Heart left ventricle (tissue), 16 donors: ENCODE measurements at regions not wholly inside any gene's neighbourhood (a gene's known extent, or its start where the extent isn't known, plus 50 kb on each side); places are given as distances from the start of the nearest gene placed in this dataset.

Experiments
- ATAC-seq, 4 donors: fragments of 200-7000 bp; cut with Tn5 transposase; one replicate each; pipeline ENCODE4 v1.9.1; 2020 to 2022; ENCODE audit warnings: moderate library complexity in 4 of 4, mild to moderate bottlenecking in 3 of 4, moderate number of reproducible peaks in 1 of 4
- DNase-seq, 5 donors: peaks; one replicate each; pipeline ENCODE4 v3.0.0-alpha.2; 2020
- H3K27ac ChIP-seq, 12 donors: fragments of 200-600 bp; sonication (generic) in 4 of 12; one replicate each; pipeline versions ENCODE4 v1.5.0 to v1.8.0; 2016 to 2022; ENCODE audit warnings: mild to moderate bottlenecking in 2 of 12
- H3K27me3 ChIP-seq, 9 donors: fragments of 200-600 bp; sonication (generic) in 2 of 9; one replicate each; pipeline versions ENCODE4 v1.5.1 to v1.8.0; 2016 to 2022; ENCODE audit warnings: mild to moderate bottlenecking in 3 of 9
- H3K36me3 ChIP-seq, 9 donors: fragments of 200-600 bp; sonication (generic) in 2 of 9; one replicate each; pipeline versions ENCODE4 v1.5.0 to v1.8.0; 2018 to 2022; ENCODE audit warnings: mild to moderate bottlenecking in 2 of 9
- H3K4me1 ChIP-seq, 12 donors: fragments of 200-600 bp; sonication (generic) in 4 of 12; one replicate each; pipeline versions ENCODE4 v1.5.0 to v1.8.0; 2016 to 2022; ENCODE audit warnings: mild to moderate bottlenecking in 3 of 12
- H3K4me3 ChIP-seq, 12 donors: fragments of 200-600 bp; sonication (generic) in 4 of 12; one replicate each; pipeline versions ENCODE4 v1.5.0 to v1.8.0; 2017 to 2022; ENCODE audit warnings: mild to moderate bottlenecking in 9 of 12, moderate library complexity in 4 of 12
- H3K9me3 ChIP-seq, 12 donors: fragments of 200-600 bp; sonication (generic) in 4 of 12; one replicate each; pipeline versions ENCODE4 v1.5.0 to v1.8.0; 2016 to 2022; ENCODE audit warnings: mild to moderate bottlenecking in 1 of 12
- CTCF ChIP-seq, 12 donors: fragments of 200-600 bp; sonication (generic) in 4 of 12; IDR thresholded peaks; one replicate each; pipeline versions ENCODE4 v1.5.0 to v1.8.0; 2018 to 2022; ENCODE audit warnings: antibody characterized with exemption in 12 of 12, mild to moderate bottlenecking in 5 of 12
- POLR2A ChIP-seq, 2 donors: fragments of 450-650 bp; IDR thresholded peaks; one replicate each; pipeline ENCODE4 v1.6.1; 2017; ENCODE audit warnings: antibody characterized with exemption in 2 of 2, mild to moderate bottlenecking in 2 of 2, moderate library complexity in 2 of 2
- WGBS, 4 donors: extraction: QIAGEN DNeasy Blood & Tissue Kit in 2 of 4; methylation state at CpG; one replicate each; pipeline versions ENCODE4 v1.1.5 to v1.1.7; 2013 to 2018; 5-methylcytosine and 5-hydroxymethylcytosine counted together
- intact Hi-C, 10 donors: fragments of 100-400 bp; cut with DNase I; formaldehyde crosslinking; loops; one replicate each; pipeline versions ENCODE4 v1.11.1 to v1.14.2; 2022
- donor health status: ischemic (EF 13 %, LVEDD 7.1; RV severe dilation, severe dysfunction).
- donor health status: healthy with polysubstance abuse.
- donor health status: DM: no; HTN: yes; CAD: no.
- donor health status: DM: no; HTN: no; CAD: no.
- donor health status: ischemic (EF 25% LVEDD 6.9; RV normal size, moderate dysfunction).
- donor health status: ischemic (EF 25% LVEDD 5.7; RV mildly dilated, moderate dysfunction).
- donor health status: healthy.
- donor health status: DM: yes; HTN: yes; CAD: no.
- donor health status: ischemic (EF 35%, LVEDD 5.7; RV mildly dilated, moderate dysfunction).
- donor health status: nonischemic (EF 11% LVEDD 7.7; RV severe dilation, severe dysfunction).
- donor health status: DM: yes; HTN: yes; CAD: no.
- donor health status: PGD.
- donor health status: ischemic (EF 29% LVEDD 5.4; RV normal size, mild dysfunction).
- donor health status: nonischemic (EF 23%, LVEDD 6.1; RV moderate dilation, normal function).

GRCh38 chr2:184174493-184175104 lies 423.7 kb upstream of the ZNF804A start:
- intact Hi-C loops, result no loop called here
- WGBS, 4 donors, result 78 to 80% (median 79%) methylated on average over 8 of the region's 8 CpGs
- Histone ChIP-seq H3K36me3 (no peaks in the 10 kb centered on the region), H3K4me1 (no peaks in the 10 kb centered on the region), H3K27me3 (no peaks in the 10 kb centered on the region), H3K27ac (no peak overlapping the region), H3K9me3 (peaks cover 0 to 4% (median 0%) of the 10 kb centered on the region in 12 donors), H3K4me3 (no peak overlapping the region)
- ATAC-seq (no peak), DNase-seq (no peak)
- no peak for TF ChIP-seq POLR2A (IDR thresholded peaks at IDR 0.05)
- TF ChIP-seq CTCF (IDR thresholded peaks at IDR 0.05), result no peak

DNA sequence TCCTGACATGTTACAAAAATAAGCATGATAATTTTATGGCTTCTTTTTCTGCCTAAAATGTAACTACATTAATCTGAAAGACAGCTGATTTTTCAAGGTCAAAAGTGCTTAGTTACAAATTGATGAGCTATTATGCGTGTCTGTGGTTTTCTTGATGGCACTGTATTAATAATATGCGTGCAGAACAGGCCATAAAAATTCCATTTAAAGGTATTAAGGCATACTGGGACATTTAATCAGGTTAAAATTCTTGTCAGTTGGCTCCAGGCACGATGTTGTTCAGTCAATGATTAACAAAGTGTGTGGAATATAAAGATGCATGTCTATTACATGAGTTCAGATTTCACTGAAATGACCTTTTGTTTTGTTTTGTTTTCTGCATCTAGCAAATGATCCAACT lies 420.1 kb upstream of the ZNF804A start:
- H3K27me3 ChIP-seq, result no peaks in the 10 kb centered on the region
- peaks cover 0 to 18% (median 3%) of the 10 kb centered on the region in 12 donors for H3K9me3 ChIP-seq
- TF ChIP-seq POLR2A (IDR thresholded peaks at IDR 0.05), result no peak
- TF ChIP-seq CTCF (IDR thresholded peaks at IDR 0.05), result no peak
- 60 to 72% (median 68%) methylated on average over 3 of the region's 3 CpGs for WGBS, 4 donors
- intact Hi-C loops, result no loop called here
- H3K36me3 ChIP-seq, result no peaks in the 10 kb centered on the region
- no peak overlapping the region for H3K4me3 ChIP-seq
- no peak overlapping the region for H3K27ac ChIP-seq
- no peaks in the 10 kb centered on the region for H3K4me1 ChIP-seq
- DNase-seq, result no peak
- no peak for ATAC-seq

GRCh38 chr2:184186436-184186835 lies 411.9 kb upstream of the ZNF804A start:
- Histone ChIP-seq H3K27me3 (no peaks in the 10 kb centered on the region), H3K9me3 (peaks cover 0 to 18% (median 3%) of the 10 kb centered on the region in 12 donors), H3K4me1 (no peaks in the 10 kb centered on the region), H3K4me3 (no peak overlapping the region), H3K36me3 (no peaks in the 10 kb centered on the region), H3K27ac (no peak overlapping the region)
- intact Hi-C loops, result no loop called here
- WGBS, 4 donors, result 79 to 86% (median 82%) methylated on average over 4 of the region's 4 CpGs
- DNase-seq (no peak), ATAC-seq (no peak)
- TF ChIP-seq CTCF (IDR thresholded peaks at IDR 0.05) (no peak), POLR2A (IDR thresholded peaks at IDR 0.05) (no peak)

- intact Hi-C loops, result no loop called here
- WGBS, 4 donors, result 82 to 87% (median 84%) methylated on average over 9 of the region's 9 CpGs
- Histone ChIP-seq H3K9me3 (peaks cover 0 to 8% (median 0%) of the 10 kb centered on the region in 12 donors), H3K4me3 (no peak overlapping the region), H3K27ac (no peak overlapping the region), H3K27me3 (no peaks in the 10 kb centered on the region), H3K4me1 (no peaks in the 10 kb centered on the region), H3K36me3 (no peaks in the 10 kb centered on the region)
- ATAC-seq (no peak), DNase-seq (no peak)
- no peak for TF ChIP-seq POLR2A (IDR thresholded peaks at IDR 0.05)
- TF ChIP-seq CTCF (IDR thresholded peaks at IDR 0.05), result no peak
Measured at GRCh38 chr2:184187421-184187971, 410.8 kb upstream of the ZNF804A start.
